ENCODE measurements at regions not wholly inside any gene's neighbourhood (a gene's known extent, or its start where the extent isn't known, plus 50 kb on each side); places are given as distances from the start of the nearest gene placed in this dataset.

- intact Hi-C loops (cut with micrococcal nuclease), result no loop called here
- no peaks in the 10 kb centered on the region for H3K4me1 ChIP-seq (ENCODE audit: control insufficient read depth in 1 of 2, insufficient read depth in 2 of 2, low read length in 2 of 2)
- ChIA-PET POLR2A (no interaction called here), CTCF (no interaction called here), RAD21 (ENCODE audit: low non-redundant PET in 1 of 2, low total read pairs in 2 of 2, uncharacterized antibody in 2 of 2, unreplicated experiment in 2 of 2) (no interaction called here)
- no peak overlapping the region for H3K9ac ChIP-seq (ENCODE audit: low read length)
- ATAC-seq (no peak), DNase-seq (ENCODE audit: low read depth, low spot score) (no peak)
- peaks cover 10 to 22% of the 10 kb centered on the region in 2 experiments; a peak in 3 of 4 replicates for H3K9me3 ChIP-seq (ENCODE audit: control insufficient read depth in 1 of 2, insufficient read depth in 1 of 2, low read depth in 1 of 2, low read length in 2 of 2)
- no peak overlapping the region for H2AFZ ChIP-seq (ENCODE audit: low read depth, low read length, poor library complexity, severe bottlenecking)
- H3K27ac ChIP-seq (ENCODE audit: low read depth, low read length), result no peak overlapping the region
- no peaks in the 10 kb centered on the region for H4K20me1 ChIP-seq (ENCODE audit: insufficient read depth)
- no peaks in the 10 kb centered on the region for H3K9me2 ChIP-seq (ENCODE audit: insufficient read depth)
- no peaks in the 10 kb centered on the region for H3K79me2 ChIP-seq (ENCODE audit: insufficient read depth, low read length)
- no peak overlapping the region for H3K4me3 ChIP-seq (replicated peaks in 1 of 2; ENCODE audit: low read depth in 1 of 2, low read length in 2 of 2)
- no peaks in the 10 kb centered on the region for H3K36me3 ChIP-seq (ENCODE audit: control insufficient read depth in 1 of 2, insufficient read depth in 2 of 2, low read length in 2 of 2)
- TF ChIP-seq ELF1 (IDR thresholded peaks at IDR 0.05; ENCODE audit: borderline replicate concordance, low read depth), result no peak
- TF ChIP-seq TCF7L2 (IDR thresholded peaks at IDR 0.05; ENCODE audit: borderline replicate concordance, extremely low read depth, insufficient read depth, insufficient read length), result no peak
- TF ChIP-seq CBX3 (IDR thresholded peaks at IDR 0.05; ENCODE audit: low read depth), result no peak
- no peak for TF ChIP-seq ZNF274 (IDR thresholded peaks at IDR 0.05; ENCODE audit: low read depth, low read length)
- no peak for TF ChIP-seq JUND (IDR thresholded peaks at IDR 0.05)
- no peak for TF ChIP-seq EZH2phosphoT487 (IDR thresholded peaks at IDR 0.05; ENCODE audit: borderline replicate concordance)
- H3K27me3 ChIP-seq (ENCODE audit: insufficient read depth, low read length), result no peaks in the 10 kb centered on the region
- H3K4me2 ChIP-seq (ENCODE audit: low read length), result no peak overlapping the region
- no TSS peak for BruUV-seq (replicated peaks)
Measured at GRCh38 chr21:23026878-23027277, 2028.7 kb downstream of the NCAM2 start.

- ChIA-PET POLR2A (no interaction called here), CTCF (no interaction called here), RAD21 (ENCODE audit: low non-redundant PET in 1 of 2, low total read pairs in 2 of 2, uncharacterized antibody in 2 of 2, unreplicated experiment in 2 of 2) (no interaction called here)
- H3K9ac ChIP-seq (ENCODE audit: low read length), result no peak overlapping the region
- intact Hi-C loops (cut with micrococcal nuclease), result no loop called here
- DNase-seq (ENCODE audit: low read depth, low spot score), result no peak
- no peaks in the 10 kb centered on the region for H3K36me3 ChIP-seq (ENCODE audit: control insufficient read depth in 1 of 2, insufficient read depth in 2 of 2, low read length in 2 of 2)
- H3K9me3 ChIP-seq (ENCODE audit: control insufficient read depth in 1 of 2, insufficient read depth in 1 of 2, low read depth in 1 of 2, low read length in 2 of 2), result peaks cover 28 to 29% of the 10 kb centered on the region in 2 experiments; a peak in 2 of 4 replicates
- TF ChIP-seq POLR2A (IDR thresholded peaks at IDR 0.05; ENCODE audit: borderline replicate concordance, extremely low read depth, insufficient read depth, insufficient read length) (no peak), SRF (IDR thresholded peaks at IDR 0.05; ENCODE audit: low read depth) (no peak), JUND (IDR thresholded peaks at IDR 0.05) (no peak), YY1 (IDR thresholded peaks at IDR 0.05; ENCODE audit: extremely low read depth, insufficient replicate concordance, low read depth, low read length) (no peak), SP1 (IDR thresholded peaks at IDR 0.05; ENCODE audit: low read depth) (no peak), CEBPB (IDR thresholded peaks at IDR 0.05; ENCODE audit: low read depth) (no peak), SIN3A (IDR thresholded peaks at IDR 0.05; ENCODE audit: low read depth) (no peak), EZH2phosphoT487 (IDR thresholded peaks at IDR 0.05; ENCODE audit: borderline replicate concordance) (no peak), CTCF (IDR thresholded peaks at IDR 0.05 in 2 of 3, conservative IDR thresholded peaks at IDR 0.05 in 1 of 3; ENCODE audit: borderline replicate concordance in 1 of 3, insufficient read depth in 1 of 3, low read depth in 2 of 3, low read length in 2 of 3) (no peak), FOSL1 (IDR thresholded peaks at IDR 0.05; ENCODE audit: low read depth) (no peak), ZFX (IDR thresholded peaks at IDR 0.05) (no peak), ZNF274 (IDR thresholded peaks at IDR 0.05; ENCODE audit: low read depth, low read length) (no peak), POLR2AphosphoS5 (IDR thresholded peaks at IDR 0.05; ENCODE audit: low read depth, low read length) (no peak), CBX3 (IDR thresholded peaks at IDR 0.05; ENCODE audit: low read depth) (no peak), EZH2 (IDR thresholded peaks at IDR 0.05) (no peak), MAX (IDR thresholded peaks at IDR 0.05) (no peak)
- BruUV-seq (replicated peaks), result no TSS peak
- no peaks in the 10 kb centered on the region for H3K4me1 ChIP-seq (ENCODE audit: control insufficient read depth in 1 of 2, insufficient read depth in 2 of 2, low read length in 2 of 2)
- ATAC-seq, result no peak
- H3K4me2 ChIP-seq (ENCODE audit: low read length), result no peak overlapping the region
- H4K20me1 ChIP-seq (ENCODE audit: insufficient read depth), result no peaks in the 10 kb centered on the region
- no peak overlapping the region for H3K4me3 ChIP-seq (replicated peaks in 1 of 2; ENCODE audit: low read depth in 1 of 2, low read length in 2 of 2)
- H3K79me2 ChIP-seq (ENCODE audit: insufficient read depth, low read length), result no peaks in the 10 kb centered on the region
- H3K27me3 ChIP-seq (ENCODE audit: insufficient read depth, low read length), result no peaks in the 10 kb centered on the region
- no peaks in the 10 kb centered on the region for H3K9me2 ChIP-seq (ENCODE audit: insufficient read depth)
- no peak overlapping the region for H2AFZ ChIP-seq (ENCODE audit: low read depth, low read length, poor library complexity, severe bottlenecking)
- no peak overlapping the region for H3K27ac ChIP-seq (ENCODE audit: low read depth, low read length)
Measured at GRCh38 chr21:23039846-23040245, 2041.6 kb downstream of the NCAM2 start.

Data from HCT116 (cell line).